ENCODE measurements at regions not wholly inside any gene's neighbourhood (a gene's known extent, or its start where the extent isn't known, plus 50 kb on each side); places are given as distances from the start of the nearest gene placed in this dataset.

- Histone ChIP-seq H3K9me3 (no peaks in the 10 kb centered on the region), H3K36me3 (no peaks in the 10 kb centered on the region), H3K4me1 (peaks cover 26 to 47% (median 37%) of the 10 kb centered on the region in 4 donors), H3K4me3 (no peak overlapping the region), H3K27ac (peak overlapping the region in 3 of 5 donors; percentile 22 to 68 (median 45)), H3K27me3 (no peaks in the 10 kb centered on the region)
- no peak for DNase-seq
- TF ChIP-seq, protein P1, sequence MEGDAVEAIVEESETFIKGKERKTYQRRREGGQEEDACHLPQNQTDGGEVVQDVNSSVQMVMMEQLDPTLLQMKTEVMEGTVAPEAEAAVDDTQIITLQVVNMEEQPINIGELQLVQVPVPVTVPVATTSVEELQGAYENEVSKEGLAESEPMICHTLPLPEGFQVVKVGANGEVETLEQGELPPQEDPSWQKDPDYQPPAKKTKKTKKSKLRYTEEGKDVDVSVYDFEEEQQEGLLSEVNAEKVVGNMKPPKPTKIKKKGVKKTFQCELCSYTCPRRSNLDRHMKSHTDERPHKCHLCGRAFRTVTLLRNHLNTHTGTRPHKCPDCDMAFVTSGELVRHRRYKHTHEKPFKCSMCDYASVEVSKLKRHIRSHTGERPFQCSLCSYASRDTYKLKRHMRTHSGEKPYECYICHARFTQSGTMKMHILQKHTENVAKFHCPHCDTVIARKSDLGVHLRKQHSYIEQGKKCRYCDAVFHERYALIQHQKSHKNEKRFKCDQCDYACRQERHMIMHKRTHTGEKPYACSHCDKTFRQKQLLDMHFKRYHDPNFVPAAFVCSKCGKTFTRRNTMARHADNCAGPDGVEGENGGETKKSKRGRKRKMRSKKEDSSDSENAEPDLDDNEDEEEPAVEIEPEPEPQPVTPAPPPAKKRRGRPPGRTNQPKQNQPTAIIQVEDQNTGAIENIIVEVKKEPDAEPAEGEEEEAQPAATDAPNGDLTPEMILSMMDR (IDR thresholded peaks at IDR 0.05), result no peak
- TF ChIP-seq POLR2A (IDR thresholded peaks at IDR 0.05), result no peak
- TF ChIP-seq POLR2AphosphoS5 (IDR thresholded peaks at IDR 0.05), result peak in 1 of 3 donors; percentile 25
- no peak for TF ChIP-seq EP300 (IDR thresholded peaks at IDR 0.05)
- 62 to 72% (median 69%) methylated on average over 10 of the region's 10 CpGs for WGBS, 5 donors
- intact Hi-C loops (cut with DNase I; ENCODE audit: low total_unique reads), result no loop called here
Observed at GRCh38 chr14:65239143-65239937, 137.0 kb upstream of the MAX start.

GRCh38 chr14:65239938-65240296 is 137.6 kb upstream of the MAX start:
- H3K27me3 ChIP-seq, result no peaks in the 10 kb centered on the region
- no peaks in the 10 kb centered on the region for H3K9me3 ChIP-seq
- H3K36me3 ChIP-seq, result no peaks in the 10 kb centered on the region
- TF ChIP-seq POLR2AphosphoS5 (IDR thresholded peaks at IDR 0.05) (no peak), EP300 (IDR thresholded peaks at IDR 0.05) (no peak), POLR2A (IDR thresholded peaks at IDR 0.05) (no peak)
- TF ChIP-seq, protein P1 (IDR thresholded peaks at IDR 0.05), result no peak
- H3K27ac ChIP-seq, result peak overlapping the region in 2 of 5 donors; percentile 45 to 68
- no peak for DNase-seq
- no peak overlapping the region for H3K4me3 ChIP-seq
- intact Hi-C loops (cut with DNase I; ENCODE audit: low total_unique reads), result no loop called here
- peaks cover 26 to 47% (median 38%) of the 10 kb centered on the region in 4 donors for H3K4me1 ChIP-seq
- 80 to 90% (median 88%) methylated on average over 1 of the region's 1 CpG for WGBS, 5 donors

DNA sequence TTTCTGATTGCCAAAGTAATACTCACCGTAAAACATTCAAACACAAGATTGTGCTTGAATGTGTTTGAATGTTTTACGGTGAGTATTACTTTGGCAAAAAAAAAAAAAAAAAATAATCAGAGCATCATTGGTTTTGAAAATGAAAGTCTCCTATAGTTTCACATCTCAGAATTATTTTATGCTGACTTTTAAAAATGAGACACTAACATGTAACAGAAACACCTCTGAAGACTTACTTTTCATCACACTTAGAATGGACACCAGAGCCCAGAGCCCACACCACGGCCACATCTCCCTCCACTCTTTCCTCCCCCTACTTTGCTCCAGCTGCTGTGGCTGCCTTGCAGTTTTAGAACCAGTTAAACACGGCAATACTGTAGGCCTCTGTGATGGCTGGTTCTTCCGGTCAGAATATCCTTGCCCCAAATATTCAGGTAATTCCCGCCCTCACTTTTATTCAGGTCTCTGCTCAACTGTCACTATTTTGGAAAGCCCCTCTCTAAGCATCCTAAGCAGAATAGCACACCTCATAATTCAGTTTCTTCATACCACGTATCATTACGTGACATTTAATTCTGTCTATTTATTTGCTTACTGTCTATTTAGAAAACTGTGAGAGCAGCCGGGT is 138.9 kb upstream of the MAX start:
- Histone ChIP-seq H3K4me3 (no peak overlapping the region), H3K9me3 (no peaks in the 10 kb centered on the region), H3K36me3 (no peaks in the 10 kb centered on the region), H3K27ac (no peak overlapping the region), H3K4me1 (peaks cover 26 to 50% (median 38%) of the 10 kb centered on the region in 4 donors), H3K27me3 (no peaks in the 10 kb centered on the region)
- TF ChIP-seq POLR2A (IDR thresholded peaks at IDR 0.05) (no peak), EP300 (IDR thresholded peaks at IDR 0.05) (no peak), POLR2AphosphoS5 (IDR thresholded peaks at IDR 0.05) (no peak)
- TF ChIP-seq, protein P1 (IDR thresholded peaks at IDR 0.05), result no peak
- intact Hi-C loops (cut with DNase I; ENCODE audit: low total_unique reads), result no loop called here
- 84 to 88% (median 86%) methylated on average over 9 of the region's 9 CpGs for WGBS, 5 donors
- DNase-seq, result no peak

DNA sequence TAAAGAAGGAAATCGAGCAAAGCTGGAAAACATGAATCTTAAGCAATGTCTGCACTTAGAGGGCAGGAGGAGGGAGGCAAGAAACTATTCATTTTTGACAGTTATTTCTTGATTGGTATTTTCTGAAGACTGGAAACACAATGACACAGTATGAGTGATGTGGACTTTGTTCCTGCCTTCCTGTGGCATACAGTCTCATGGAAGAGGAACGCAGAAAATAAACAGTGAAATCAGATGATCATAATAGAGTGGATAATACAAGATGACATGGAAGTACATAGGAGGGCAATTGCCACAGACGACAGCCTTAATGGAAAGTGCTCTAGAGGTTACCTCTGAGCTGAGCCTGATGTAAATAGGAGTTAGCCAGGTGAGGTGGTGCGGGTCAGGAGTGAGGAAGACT is 140.4 kb upstream of the MAX start:
- Histone ChIP-seq H3K9me3 (no peaks in the 10 kb centered on the region), H3K36me3 (no peaks in the 10 kb centered on the region), H3K4me1 (peaks cover 21 to 36% (median 33%) of the 10 kb centered on the region in 4 donors), H3K27me3 (no peaks in the 10 kb centered on the region), H3K27ac (peak overlapping the region in 3 of 5 donors; percentile 51 to 81 (median 71)), H3K4me3 (no peak overlapping the region)
- DNase-seq, result no peak
- WGBS, 5 donors, result 51 to 61% (median 55%) methylated on average over 4 of the region's 4 CpGs
- intact Hi-C loops (cut with DNase I; ENCODE audit: low total_unique reads), result no loop called here
- TF ChIP-seq POLR2AphosphoS5 (IDR thresholded peaks at IDR 0.05) (peak in 2 of 3 donors; percentile 20 to 29), POLR2A (IDR thresholded peaks at IDR 0.05) (no peak)
